GM12878 (cell line): ENCODE measurements at regions not wholly inside any gene's neighbourhood (a gene's known extent, or its start where the extent isn't known, plus 50 kb on each side); places are given as distances from the start of the nearest gene placed in this dataset.

Source experiments
- ATAC-seq: fragments of 200-7000 bp; cut with Tn5 transposase; 3 replicates; pipeline ENCODE4 v1.9.1; 2020; ENCODE audit warnings: mild to moderate bottlenecking, moderate library complexity
- BruUV-seq: library from RNA; stranded (reverse); fragments of 400-500 nt; replicated peaks from 2 replicates; lab custom pipeline; 2021; lab: Mats Ljungman, UMichigan
- CTCF ChIA-PET: fragments of 300-600 bp; sonication (Branson Sonifier 250); formaldehyde crosslinking; extraction: SDS; loops from one replicate; lab custom pipeline; 2021; ENCODE audit warnings: inconsistent platforms; lab: Yijun Ruan, JAX
- POLR2A ChIA-PET: fragments of 350-600 bp; formaldehyde crosslinking; extraction: SDS; loops from one replicate; lab custom pipeline; 2021; ENCODE audit warnings: inconsistent platforms; lab: Charles Lee
- RAD21 ChIA-PET: fragments of 300-600 bp; sonication (Branson Sonifier 250); formaldehyde crosslinking; loops from one replicate; lab custom pipeline; 2023; ENCODE audit warnings: antibody characterized with exemption; ENCODE audit not compliant: unreplicated experiment; lab: Charles Lee
- SMC1A ChIA-PET: fragments of 300-600 bp; sonication (Branson Sonifier 250); formaldehyde crosslinking; loops from one replicate; lab custom pipeline; 2023; ENCODE audit not compliant: unreplicated experiment, uncharacterized antibody; lab: Charles Lee
- DNase-seq: peaks from one replicate; pipeline ENCODE4 v3.0.0-alpha.2; 2011; ENCODE audit warnings: low read depth, low spot score
- FAIRE-seq: peaks from 3 replicates; lab custom pipeline; 2011; peaks lifted over from hg19 to GRCh38; lab: Jason Lieb, UNC
- H2AFZ ChIP-seq: 2 replicates; pipeline ENCODE4 v1.6.0; 2011; ENCODE audit warnings: low read depth, low read length, control low read depth; ENCODE audit not compliant: control insufficient read depth
- H3K27ac ChIP-seq: 2 replicates; pipeline ENCODE4 v1.5.1; 2011; ENCODE audit warnings: control low read depth; ENCODE audit not compliant: control insufficient read depth, insufficient read depth
- H3K27me3 ChIP-seq, 2 experiments: replicated peaks in 1 of 2; 2 replicates each; pipeline versions ENCODE4 v1.6.0 to v1.6.1; 2011; ENCODE audit warnings: low read length in 1 of 2; ENCODE audit not compliant: control insufficient read depth in 2 of 2, insufficient read depth in 2 of 2
- H3K36me3 ChIP-seq, 2 experiments: 2 replicates each; pipeline ENCODE4 v1.5.1; 2011; ENCODE audit warnings: low read length in 1 of 2; ENCODE audit not compliant: control insufficient read depth in 2 of 2, insufficient read depth in 2 of 2
- H3K4me1 ChIP-seq: 2 replicates; pipeline ENCODE4 v1.6.1; 2011; ENCODE audit warnings: mild to moderate bottlenecking, low read length, moderate library complexity, mixed read lengths; ENCODE audit not compliant: control insufficient read depth, insufficient read depth
- H3K4me2 ChIP-seq: 2 replicates; pipeline ENCODE4 v1.6.0; 2011; ENCODE audit warnings: control low read depth; ENCODE audit not compliant: control insufficient read depth, insufficient read depth
- H3K4me3 ChIP-seq: fragments of 200-600 bp; sonication (generic); 2 replicates; pipeline ENCODE4 v1.5.1; 2016
- H3K79me2 ChIP-seq: 2 replicates; pipeline ENCODE4 v1.6.0; 2011; ENCODE audit warnings: low read length; ENCODE audit not compliant: control insufficient read depth, insufficient read depth
- H3K9ac ChIP-seq: 2 replicates; pipeline ENCODE4 v1.8.0; 2011; ENCODE audit warnings: low read length, control low read depth, mixed read lengths; ENCODE audit not compliant: control insufficient read depth, insufficient read depth
- H3K9me3 ChIP-seq: replicated peaks from 3 replicates; pipeline ENCODE4 v1.5.1; 2011; ENCODE audit warnings: mild to moderate bottlenecking, low read length; ENCODE audit not compliant: control insufficient read depth, insufficient read depth
- H4K20me1 ChIP-seq: 2 replicates; pipeline ENCODE4 v1.6.0; 2011; ENCODE audit not compliant: control insufficient read depth, insufficient read depth
- ATF3 ChIP-seq: IDR thresholded peaks from 2 replicates; pipeline ENCODE4 v1.6.1; 2011; ENCODE audit warnings: low read depth, mild to moderate bottlenecking, low read length, moderate library complexity, borderline replicate concordance; ENCODE audit errors: extremely low read depth
- BHLHE40 ChIP-seq, 2 experiments: fragments of 450-650 bp in 1 of 2; IDR thresholded peaks; 2 replicates each; pipeline ENCODE4 v1.6.1; 2011 to 2017; ENCODE audit warnings: low read depth in 2 of 2, borderline replicate concordance in 1 of 2, improper control_type of control experiment in 1 of 2, low read length in 1 of 2, mild to moderate bottlenecking in 1 of 2
- CHD4 ChIP-seq: fragments of 200-600 bp; sonication (generic); IDR thresholded peaks from 2 replicates; pipeline ENCODE4 v1.6.1; 2016; ENCODE audit warnings: mild to moderate bottlenecking
- EGR1 ChIP-seq, 2 experiments: IDR thresholded peaks; 1 replicate in 1 of 2; 2 replicates in 1 of 2; pipeline ENCODE4 v1.6.1; 2011 to 2012; ENCODE audit warnings: low read depth in 2 of 2, low read length in 2 of 2, borderline replicate concordance in 1 of 2, mild to moderate bottlenecking in 1 of 2, moderate library complexity in 1 of 2
- HDAC6 ChIP-seq: fragments of 200-600 bp; sonication (generic); IDR thresholded peaks from one replicate; pipeline ENCODE4 v1.8.0; 2017; ENCODE audit warnings: antibody characterized with exemption; ENCODE audit not compliant: unreplicated experiment
- KDM1A ChIP-seq: fragments of 200-600 bp; sonication (generic); IDR thresholded peaks from 2 replicates; pipeline ENCODE4 v1.6.1; 2016; ENCODE audit warnings: borderline replicate concordance
- MEF2B ChIP-seq: fragments of 450-650 bp; IDR thresholded peaks from 2 replicates; pipeline ENCODE4 v1.6.1; 2018; ENCODE audit warnings: mild to moderate bottlenecking, moderate library complexity; ENCODE audit not compliant: partially characterized antibody, poor library complexity, severe bottlenecking
- NR2C2 ChIP-seq: IDR thresholded peaks from 2 replicates; pipeline ENCODE4 v1.6.1; 2011; ENCODE audit warnings: borderline replicate concordance, low read depth; ENCODE audit not compliant: control insufficient read depth, insufficient read length
- RELB ChIP-seq: fragments of 450-650 bp; IDR thresholded peaks from 2 replicates; pipeline ENCODE4 v1.6.1; 2017; ENCODE audit warnings: low read depth, mild to moderate bottlenecking, moderate library complexity
- SREBF1 ChIP-seq: IDR thresholded peaks from 2 replicates; pipeline ENCODE4 v1.6.1; 2012; ENCODE audit warnings: mild to moderate bottlenecking, low read length
- USF2 ChIP-seq: IDR thresholded peaks from 2 replicates; pipeline ENCODE4 v1.6.1; 2011; ENCODE audit warnings: low read depth, low read length, improper control_type of control experiment, borderline replicate concordance
- YBX1 ChIP-seq: fragments of 450-650 bp; IDR thresholded peaks from 2 replicates; pipeline ENCODE4 v1.6.1; 2016; ENCODE audit warnings: antibody characterized with exemption
- YY1 ChIP-seq: IDR thresholded peaks from 2 replicates; pipeline ENCODE4 v1.6.1; 2011; ENCODE audit warnings: low read depth, mild to moderate bottlenecking, low read length
- ZNF24 ChIP-seq: fragments of 450-650 bp; IDR thresholded peaks from 2 replicates; pipeline ENCODE4 v1.6.1; 2017; ENCODE audit warnings: antibody characterized with exemption, mild to moderate bottlenecking
- ZSCAN29 ChIP-seq: fragments of 450-650 bp; IDR thresholded peaks from 2 replicates; pipeline ENCODE4 v1.6.1; 2017; ENCODE audit warnings: mild to moderate bottlenecking, moderate library complexity
- WGBS: methylation state at CpG from one replicate; pipeline ENCODE4 v1.1.6; 2016; ENCODE audit warnings: low lambda C conversion rate; ENCODE audit not compliant: insufficient replicate concordance, insufficient coverage; ENCODE audit errors: missing lambda C conversion rate; 5-methylcytosine and 5-hydroxymethylcytosine counted together
- in situ Hi-C: fragments of 300-500 bp; cut with MboI; formaldehyde crosslinking; loops from 9 replicates; pipeline ENCODE4 v1.14.3; 2018; ENCODE audit warnings: mixed read lengths
- intact Hi-C: fragments of 100-400 bp; cut with micrococcal nuclease; formaldehyde crosslinking; loops from one replicate; pipeline ENCODE4 v1.14.2; 2022; ENCODE audit not compliant: unreplicated experiment

GRCh38 chr5:72597456-72597948, 90.3 kb upstream of the ZNF366 start:
- Histone ChIP-seq H3K9ac (no peak overlapping the region), H3K36me3 (no peaks in the 10 kb centered on the region), H3K79me2 (no peaks in the 10 kb centered on the region), H3K27ac (no peak overlapping the region), H3K27me3 (no peaks in the 10 kb centered on the region), H4K20me1 (no peaks in the 10 kb centered on the region), H3K4me2 (no peak overlapping the region), H3K9me3 (peaks cover 8% of the 10 kb centered on the region), H3K4me3 (no peak overlapping the region), H3K4me1 (peaks cover 4% of the 10 kb centered on the region; the same call in 1 of the 2 replicates), H2AFZ (no peak overlapping the region)
- CTCF ChIA-PET: interaction anchor here (2.8 kb wide), 1 partner anchor 14 kb away, joined by 8 read pairs; no protein-coding TSS in a partner anchor
- intact Hi-C loops: no loop called here
- WGBS: 74% methylated on average over 5 of the region's 5 CpGs
- SMC1A ChIA-PET: no interaction called here
- in situ Hi-C loops: no loop called here
- BruUV-seq: no TSS peak
- RAD21 ChIA-PET: no interaction called here
- ATAC-seq (no peak), DNase-seq (no peak), FAIRE-seq (no peak)
- TF ChIP-seq KDM1A (no peak), HDAC6 (no peak), MEF2B (no peak), YBX1 (no peak), YY1 (no peak), EGR1 (IDR thresholded peaks at IDR 0.05; ENCODE audit: borderline replicate concordance in 1 of 2, low read depth in 2 of 2, low read length in 2 of 2) (no peak), USF2 (no peak), CHD4 (no peak), NR2C2 (no peak), ZNF24 (no peak), BHLHE40 (IDR thresholded peaks at IDR 0.05; ENCODE audit: borderline replicate concordance in 1 of 2, low read depth in 2 of 2, low read length in 1 of 2) (no peak), ZSCAN29 (no peak), RELB (no peak), SREBF1 (no peak), ATF3 (no peak)
- POLR2A ChIA-PET: no interaction called here
